ENCODE measurements at regions not wholly inside any gene's neighbourhood (a gene's known extent, or its start where the extent isn't known, plus 50 kb on each side); places are given as distances from the start of the nearest gene placed in this dataset.

DNA sequence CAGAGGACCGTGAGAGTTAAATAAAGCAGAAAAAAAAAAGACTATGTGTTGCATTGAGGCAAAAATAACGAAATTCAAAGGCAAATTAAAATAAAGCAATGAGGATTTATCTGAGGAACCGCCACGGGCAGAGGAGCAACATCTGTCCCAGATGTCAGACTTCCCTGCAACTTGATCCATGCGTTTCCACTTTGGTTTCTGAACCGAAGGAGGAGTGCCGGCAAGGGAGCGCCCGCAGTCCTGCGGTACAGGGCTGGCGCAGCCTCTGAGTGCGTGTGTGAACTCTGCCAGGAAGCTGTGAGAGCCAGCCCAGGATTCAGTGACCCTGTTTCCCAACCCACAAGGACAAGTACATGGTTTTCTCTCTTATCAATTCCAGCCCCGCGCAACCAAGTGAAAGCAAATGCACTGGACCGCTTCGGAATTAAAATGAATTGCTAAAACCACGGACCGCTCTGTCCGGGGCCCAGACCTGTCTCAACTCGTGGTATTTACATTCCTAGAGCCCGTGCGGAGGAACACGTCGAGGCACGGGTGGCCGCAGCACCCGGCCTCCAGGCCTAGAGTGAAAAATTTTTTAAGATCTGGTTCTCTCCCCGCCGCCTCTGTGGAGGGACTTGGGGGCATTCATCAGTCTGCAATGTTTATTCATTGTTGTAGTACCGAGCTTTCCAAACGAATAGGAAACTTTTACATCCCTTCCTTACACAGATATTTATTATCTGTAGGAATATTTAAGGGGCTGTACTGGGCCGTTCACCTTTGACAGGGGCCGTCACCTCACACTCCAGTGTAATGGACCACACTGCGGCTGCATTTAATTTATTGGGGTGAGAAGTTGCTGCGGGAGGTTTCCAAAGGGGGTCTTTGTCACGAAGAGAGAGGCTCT lies 291.5 kb upstream of the NFE2L3 start:
- intact Hi-C loops (cut with micrococcal nuclease) = loop anchor here (2.0 to 10.0 kb wide), 7 partner anchors 514 to 1877 kb away; partner anchors contain the start of genes GSDME, NPY and OSBPL3
- H3K4me1 Mint-ChIP-seq (ENCODE audit: low read depth) = peaks cover 46% of the 10 kb centered on the region

GRCh38 chr7:25861164-25861496 lies 290.9 kb upstream of the NFE2L3 start:
- Mint-ChIP-seq H3K9me3 (peaks cover 10% of the 10 kb centered on the region), H3K4me1 (ENCODE audit: low read depth) (peaks cover 46% of the 10 kb centered on the region), H3K4me3 (peak overlapping the region; percentile 83), H3K27ac (peak overlapping the region; percentile 67), H3K27me3 (ENCODE audit: insufficient read depth) (peaks cover 50% of the 10 kb centered on the region), H3K36me3 (ENCODE audit: low read depth) (peaks cover 6% of the 10 kb centered on the region)
- no peak for DNase-seq (ENCODE audit: low spot score)
- intact Hi-C loops (cut with micrococcal nuclease) = loop anchor here (2.0 to 10.0 kb wide), 7 partner anchors 514 to 1876 kb away; partner anchors contain the start of genes GSDME, NPY and OSBPL3

More for the DNA sequence above, 291.5 kb upstream of the NFE2L3 start:
- no peak for DNase-seq (ENCODE audit: low spot score)
- H3K9me3 Mint-ChIP-seq = peaks cover 10% of the 10 kb centered on the region
- H3K27ac Mint-ChIP-seq = peak overlapping the region; percentile 85
- H3K4me3 Mint-ChIP-seq = peak overlapping the region; percentile 69
- H3K27me3 Mint-ChIP-seq (ENCODE audit: insufficient read depth) = peaks cover 44% of the 10 kb centered on the region
- peaks cover 6% of the 10 kb centered on the region for H3K36me3 Mint-ChIP-seq (ENCODE audit: low read depth)

GRCh38 chr7:25861601-25862260 lies 290.3 kb upstream of the NFE2L3 start:
- intact Hi-C loops (cut with micrococcal nuclease) = loop anchor here (1.0 to 10.0 kb wide), 20 partner anchors 7 to 1876 kb away; partner anchors contain the start of genes CBX3, CYCS, GSDME and HIBADH

GRCh38 chr7:25862261-25863004 lies 289.6 kb upstream of the NFE2L3 start:
- peaks cover 10% of the 10 kb centered on the region for H3K9me3 Mint-ChIP-seq
- peak overlapping the region; percentile 83 for H3K4me3 Mint-ChIP-seq
- peak; percentile 97 for DNase-seq (ENCODE audit: low spot score)
- H3K36me3 Mint-ChIP-seq (ENCODE audit: low read depth) = peaks cover 6% of the 10 kb centered on the region
- peak overlapping the region; percentile 86 for H3K27ac Mint-ChIP-seq
- H3K27me3 Mint-ChIP-seq (ENCODE audit: insufficient read depth) = peaks cover 57% of the 10 kb centered on the region
- intact Hi-C loops (cut with micrococcal nuclease) = loop anchor here (1.0 to 10.0 kb wide), 19 partner anchors 8 to 1875 kb away; partner anchors contain the start of genes CBX3, CYCS, GSDME and HIBADH
- H3K4me1 Mint-ChIP-seq (ENCODE audit: low read depth) = peaks cover 46% of the 10 kb centered on the region

More at GRCh38 chr7:25861601-25862260, 290.3 kb upstream of the NFE2L3 start:
- DNase-seq (ENCODE audit: low spot score) = no peak
- peaks cover 10% of the 10 kb centered on the region for H3K9me3 Mint-ChIP-seq
- peak overlapping the region; percentile 86 for H3K27ac Mint-ChIP-seq
- H3K4me1 Mint-ChIP-seq (ENCODE audit: low read depth) = peaks cover 46% of the 10 kb centered on the region
- H3K36me3 Mint-ChIP-seq (ENCODE audit: low read depth) = peaks cover 6% of the 10 kb centered on the region
- H3K27me3 Mint-ChIP-seq (ENCODE audit: insufficient read depth) = peaks cover 55% of the 10 kb centered on the region
- H3K4me3 Mint-ChIP-seq = peak overlapping the region; percentile 83

- Mint-ChIP-seq H3K27me3 (ENCODE audit: insufficient read depth) (peaks cover 63% of the 10 kb centered on the region), H3K9me3 (peaks cover 10% of the 10 kb centered on the region), H3K4me3 (peak overlapping the region; percentile 83), H3K36me3 (ENCODE audit: low read depth) (peaks cover 6% of the 10 kb centered on the region), H3K4me1 (ENCODE audit: low read depth) (peaks cover 46% of the 10 kb centered on the region), H3K27ac (no peak overlapping the region)
- intact Hi-C loops (cut with micrococcal nuclease) = loop anchor here (2.0 to 10.0 kb wide), 11 partner anchors 60 to 1874 kb away; partner anchors contain the start of genes CYCS, GSDME, HIBADH and NPY
- no peak for DNase-seq (ENCODE audit: low spot score)
Observed at GRCh38 chr7:25863005-25863728, 288.8 kb upstream of the NFE2L3 start.

- Mint-ChIP-seq H3K27ac (no peak overlapping the region), H3K4me3 (peak overlapping the region; percentile 31), H3K4me1 (ENCODE audit: low read depth) (peaks cover 46% of the 10 kb centered on the region), H3K36me3 (ENCODE audit: low read depth) (peaks cover 6% of the 10 kb centered on the region), H3K27me3 (ENCODE audit: insufficient read depth) (peaks cover 69% of the 10 kb centered on the region), H3K9me3 (peaks cover 10% of the 10 kb centered on the region)
- DNase-seq (ENCODE audit: low spot score) = no peak
- intact Hi-C loops (cut with micrococcal nuclease) = loop anchor here (2.0 to 10.0 kb wide), 11 partner anchors 61 to 1874 kb away; partner anchors contain the start of genes CYCS, GSDME, HIBADH and NPY
Observed at GRCh38 chr7:25863729-25864110, 288.3 kb upstream of the NFE2L3 start.

DNA sequence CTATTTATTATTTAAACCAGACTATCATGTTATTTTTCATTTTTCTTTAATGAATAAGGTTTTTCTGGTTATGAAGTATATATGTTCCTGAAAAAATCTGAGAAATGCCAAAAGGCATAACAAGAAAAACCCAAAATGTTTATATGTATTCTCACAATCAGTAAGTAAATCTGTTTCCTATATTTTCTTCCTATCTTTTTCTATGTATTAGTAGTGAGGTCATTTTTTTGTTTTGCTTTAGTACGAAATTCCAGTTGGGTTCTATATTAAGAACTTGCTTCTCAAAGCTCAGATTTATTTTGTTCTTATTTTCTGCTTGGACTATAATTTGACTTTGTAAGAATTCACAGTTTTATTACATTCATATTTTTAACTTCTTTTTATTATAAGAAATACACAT lies 287.5 kb upstream of the NFE2L3 start:
- peaks cover 6% of the 10 kb centered on the region for H3K36me3 Mint-ChIP-seq (ENCODE audit: low read depth)
- H3K9me3 Mint-ChIP-seq = peaks cover 10% of the 10 kb centered on the region
- H3K27me3 Mint-ChIP-seq (ENCODE audit: insufficient read depth) = peaks cover 72% of the 10 kb centered on the region
- DNase-seq (ENCODE audit: low spot score) = no peak
- intact Hi-C loops (cut with micrococcal nuclease) = loop anchor here (5.0 to 10.0 kb wide), 6 partner anchors 510 to 1873 kb away; partner anchors contain the start of genes GSDME, NPY and OSBPL3
- no peak overlapping the region for H3K4me3 Mint-ChIP-seq
- no peak overlapping the region for H3K27ac Mint-ChIP-seq
- H3K4me1 Mint-ChIP-seq (ENCODE audit: low read depth) = peaks cover 40% of the 10 kb centered on the region

- H3K4me1 Mint-ChIP-seq (ENCODE audit: low read depth) = peaks cover 34% of the 10 kb centered on the region
- DNase-seq (ENCODE audit: low spot score) = no peak
- intact Hi-C loops (cut with micrococcal nuclease) = loop anchor here (5.0 to 10.0 kb wide), 6 partner anchors 510 to 1872 kb away; partner anchors contain the start of genes GSDME, NPY and OSBPL3
- H3K27me3 Mint-ChIP-seq (ENCODE audit: insufficient read depth) = peaks cover 72% of the 10 kb centered on the region
- H3K27ac Mint-ChIP-seq = no peak overlapping the region
- H3K4me3 Mint-ChIP-seq = no peak overlapping the region
- H3K9me3 Mint-ChIP-seq = peaks cover 5% of the 10 kb centered on the region
- H3K36me3 Mint-ChIP-seq (ENCODE audit: low read depth) = peaks cover 4% of the 10 kb centered on the region
Observed at GRCh38 chr7:25864943-25865751, 286.9 kb upstream of the NFE2L3 start.

GRCh38 chr7:25868509-25868908 lies 283.5 kb upstream of the NFE2L3 start:
- intact Hi-C loops (cut with micrococcal nuclease) = loop anchor here (10.0 kb wide), 4 partner anchors 506 to 1584 kb away; partner anchors contain the start of genes NPY and OSBPL3
- Mint-ChIP-seq H3K36me3 (ENCODE audit: low read depth) (no peaks in the 10 kb centered on the region), H3K4me3 (no peak overlapping the region), H3K9me3 (no peaks in the 10 kb centered on the region), H3K27ac (no peak overlapping the region), H3K4me1 (ENCODE audit: low read depth) (peaks cover 4% of the 10 kb centered on the region), H3K27me3 (ENCODE audit: insufficient read depth) (peaks cover 69% of the 10 kb centered on the region)
- DNase-seq (ENCODE audit: low spot score) = no peak

GRCh38 chr7:25870574-25870973 lies 281.4 kb upstream of the NFE2L3 start:
- H3K4me3 Mint-ChIP-seq = no peak overlapping the region
- no peaks in the 10 kb centered on the region for H3K4me1 Mint-ChIP-seq (ENCODE audit: low read depth)
- H3K36me3 Mint-ChIP-seq (ENCODE audit: low read depth) = no peaks in the 10 kb centered on the region
- no peaks in the 10 kb centered on the region for H3K9me3 Mint-ChIP-seq
- intact Hi-C loops (cut with micrococcal nuclease) = no loop called here
- H3K27ac Mint-ChIP-seq = no peak overlapping the region
- peaks cover 61% of the 10 kb centered on the region for H3K27me3 Mint-ChIP-seq (ENCODE audit: insufficient read depth)
- no peak for DNase-seq (ENCODE audit: low spot score)

GRCh38 chr7:25876092-25876491 lies 275.9 kb upstream of the NFE2L3 start:
- DNase-seq (ENCODE audit: low spot score) = no peak
- Mint-ChIP-seq H3K4me1 (ENCODE audit: low read depth) (no peaks in the 10 kb centered on the region), H3K27me3 (ENCODE audit: insufficient read depth) (peaks cover 56% of the 10 kb centered on the region), H3K4me3 (no peak overlapping the region), H3K9me3 (peaks cover 4% of the 10 kb centered on the region), H3K27ac (no peak overlapping the region), H3K36me3 (ENCODE audit: low read depth) (no peaks in the 10 kb centered on the region)
- intact Hi-C loops (cut with micrococcal nuclease) = no loop called here
